Heart left ventricle (tissue), 13 donors: ENCODE measurements at regions not wholly inside any gene's neighbourhood (a gene's known extent, or its start where the extent isn't known, plus 50 kb on each side); places are given as distances from the start of the nearest gene placed in this dataset.

Experiments
- POLR2A ChIP-seq, 2 donors: fragments of 450-650 bp; IDR thresholded peaks; one replicate each; pipeline ENCODE4 v1.6.1; 2017; ENCODE audit warnings: antibody characterized with exemption in 2 of 2, mild to moderate bottlenecking in 2 of 2, moderate library complexity in 2 of 2
- TF ChIP-seq, protein P1 (sequence below), 12 donors: fragments of 200-600 bp; sonication (generic) in 4 of 12; IDR thresholded peaks; one replicate each; pipeline versions ENCODE4 v1.5.0 to v1.8.0; 2018 to 2022; ENCODE audit warnings: antibody characterized with exemption in 12 of 12, mild to moderate bottlenecking in 5 of 12
- donor health status: ischemic (EF 13 %, LVEDD 7.1; RV severe dilation, severe dysfunction).
- donor health status: DM: no; HTN: yes; CAD: no.
- donor health status: DM: no; HTN: no; CAD: no.
- donor health status: ischemic (EF 25% LVEDD 6.9; RV normal size, moderate dysfunction).
- donor health status: ischemic (EF 25% LVEDD 5.7; RV mildly dilated, moderate dysfunction).
- donor health status: ischemic (EF 35%, LVEDD 5.7; RV mildly dilated, moderate dysfunction).
- donor health status: nonischemic (EF 11% LVEDD 7.7; RV severe dilation, severe dysfunction).
- donor health status: DM: yes; HTN: yes; CAD: no.
- donor health status: PGD.
- donor health status: ischemic (EF 29% LVEDD 5.4; RV normal size, mild dysfunction).
- donor health status: nonischemic (EF 23%, LVEDD 6.1; RV moderate dilation, normal function).

DNA sequence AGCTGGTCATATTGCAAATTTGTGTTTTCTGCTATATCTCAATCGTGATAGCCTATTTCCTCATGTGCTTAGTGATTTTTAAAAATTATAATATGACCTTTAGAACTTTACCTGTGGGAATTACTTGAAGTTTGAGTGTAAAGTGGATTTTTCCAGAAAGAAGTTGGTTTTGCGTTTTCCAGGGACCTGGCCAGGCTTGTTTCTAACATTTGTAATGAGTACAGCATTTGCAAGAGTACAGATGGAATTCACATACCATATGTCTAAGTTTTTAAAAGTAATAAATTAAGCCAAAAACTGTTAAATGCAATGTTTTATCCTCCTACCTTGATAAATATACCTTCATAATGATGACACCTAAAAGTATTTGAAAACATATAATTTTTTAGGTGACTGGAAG, 443.2 kb downstream of the REEP3 start:
- TF ChIP-seq, protein P1, sequence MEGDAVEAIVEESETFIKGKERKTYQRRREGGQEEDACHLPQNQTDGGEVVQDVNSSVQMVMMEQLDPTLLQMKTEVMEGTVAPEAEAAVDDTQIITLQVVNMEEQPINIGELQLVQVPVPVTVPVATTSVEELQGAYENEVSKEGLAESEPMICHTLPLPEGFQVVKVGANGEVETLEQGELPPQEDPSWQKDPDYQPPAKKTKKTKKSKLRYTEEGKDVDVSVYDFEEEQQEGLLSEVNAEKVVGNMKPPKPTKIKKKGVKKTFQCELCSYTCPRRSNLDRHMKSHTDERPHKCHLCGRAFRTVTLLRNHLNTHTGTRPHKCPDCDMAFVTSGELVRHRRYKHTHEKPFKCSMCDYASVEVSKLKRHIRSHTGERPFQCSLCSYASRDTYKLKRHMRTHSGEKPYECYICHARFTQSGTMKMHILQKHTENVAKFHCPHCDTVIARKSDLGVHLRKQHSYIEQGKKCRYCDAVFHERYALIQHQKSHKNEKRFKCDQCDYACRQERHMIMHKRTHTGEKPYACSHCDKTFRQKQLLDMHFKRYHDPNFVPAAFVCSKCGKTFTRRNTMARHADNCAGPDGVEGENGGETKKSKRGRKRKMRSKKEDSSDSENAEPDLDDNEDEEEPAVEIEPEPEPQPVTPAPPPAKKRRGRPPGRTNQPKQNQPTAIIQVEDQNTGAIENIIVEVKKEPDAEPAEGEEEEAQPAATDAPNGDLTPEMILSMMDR (IDR thresholded peaks at IDR 0.05): no peak
- TF ChIP-seq POLR2A (IDR thresholded peaks at IDR 0.05): no peak
